ENCODE measurements at regions not wholly inside any gene's neighbourhood (a gene's known extent, or its start where the extent isn't known, plus 50 kb on each side); places are given as distances from the start of the nearest gene placed in this dataset.

DNA sequence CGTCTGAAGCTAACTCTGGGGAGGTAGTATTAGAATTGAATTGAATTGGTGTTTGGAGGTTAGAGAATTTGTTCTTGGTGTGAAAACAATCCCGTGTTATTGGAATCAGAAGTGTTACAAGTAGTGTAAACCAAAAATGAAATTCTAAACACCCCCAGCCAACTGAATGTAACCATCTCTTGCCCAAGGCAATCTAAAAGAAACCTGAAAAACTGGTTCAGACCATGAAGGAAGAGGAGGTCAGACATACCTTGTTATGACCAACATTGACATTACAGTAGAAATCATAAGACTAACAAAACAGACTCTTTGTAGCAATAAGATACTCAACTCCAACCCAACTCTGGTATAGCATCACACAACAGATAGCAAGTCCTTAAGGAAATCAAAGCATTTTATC is 159.0 kb downstream of the TUSC1 start:
- TF ChIP-seq GATA2 (IDR thresholded peaks at IDR 0.05; ENCODE audit: low read depth, low read length) (no peak), GATA3 (IDR thresholded peaks at IDR 0.05; ENCODE audit: low read depth, low read length) (no peak)

DNA sequence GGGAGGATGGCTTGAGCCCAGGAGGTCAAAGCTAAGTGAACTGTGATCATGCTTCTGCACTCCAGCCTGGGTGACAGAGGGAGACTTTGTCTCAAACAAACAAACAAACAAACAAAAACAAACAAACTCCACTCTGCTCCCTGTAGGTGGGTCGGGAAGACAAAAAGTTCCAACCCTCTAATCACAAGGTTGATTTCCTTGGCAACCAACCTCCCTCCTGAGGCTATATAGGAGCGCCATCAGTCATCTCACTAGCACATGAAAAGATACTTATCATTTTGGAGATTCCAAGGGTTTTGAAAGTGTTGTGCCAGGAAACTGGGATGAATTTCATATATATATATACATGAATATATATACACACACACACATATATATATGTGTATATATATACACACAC is 160.5 kb downstream of the TUSC1 start:
- no peak for TF ChIP-seq GATA3 (IDR thresholded peaks at IDR 0.05; ENCODE audit: low read depth, low read length)
- TF ChIP-seq GATA2 (IDR thresholded peaks at IDR 0.05; ENCODE audit: low read depth, low read length) = no peak

DNA sequence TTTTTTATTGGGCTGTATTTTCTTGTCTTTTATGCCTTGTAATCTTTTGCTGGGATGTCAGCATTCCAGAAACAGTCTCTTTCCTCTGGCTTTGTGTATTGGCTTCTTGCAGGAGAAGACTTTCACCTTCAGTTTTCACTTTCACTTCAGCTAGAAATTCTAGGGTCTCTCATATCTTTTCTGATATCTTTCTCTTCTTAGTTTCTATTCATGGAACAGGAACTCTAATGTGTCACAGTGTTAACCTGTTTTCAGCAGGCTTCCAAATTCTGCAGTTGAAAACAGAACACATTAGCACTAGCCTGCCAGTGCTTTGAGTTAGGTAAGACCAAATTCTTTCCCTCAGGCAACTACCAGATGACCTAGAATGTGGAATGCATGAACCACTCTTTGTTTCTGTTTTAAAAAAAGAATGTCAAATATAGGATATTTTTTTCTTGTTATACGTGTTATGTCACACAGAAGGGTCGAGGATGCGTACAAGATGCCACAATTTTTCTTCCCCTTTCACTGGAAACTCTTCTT is 164.7 kb downstream of the TUSC1 start:
- TF ChIP-seq GATA2 (IDR thresholded peaks at IDR 0.05; ENCODE audit: low read depth, low read length) (no peak), GATA3 (IDR thresholded peaks at IDR 0.05; ENCODE audit: low read depth, low read length) (no peak)

DNA sequence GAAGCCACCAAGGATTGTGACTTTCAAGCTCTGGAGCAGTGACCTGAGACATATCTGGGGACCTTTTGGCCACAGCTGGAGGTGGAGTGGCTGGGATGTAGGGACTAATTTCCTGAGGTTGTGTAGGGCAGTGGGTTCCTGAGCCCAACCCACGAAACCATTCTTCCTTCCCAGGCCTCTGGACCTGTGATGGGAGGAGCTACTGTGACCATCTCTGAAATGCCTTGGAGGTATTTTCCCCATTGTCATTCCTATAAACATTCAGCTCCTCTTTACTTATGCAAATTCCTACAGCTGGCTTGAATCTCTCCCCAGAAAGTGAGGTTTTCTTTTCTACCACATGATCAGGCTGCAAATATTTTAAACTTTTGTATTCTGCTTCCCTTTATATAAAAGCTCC is 172.6 kb downstream of the TUSC1 start:
- no peak for TF ChIP-seq GATA2 (IDR thresholded peaks at IDR 0.05; ENCODE audit: low read depth, low read length)
- no peak for TF ChIP-seq GATA3 (IDR thresholded peaks at IDR 0.05; ENCODE audit: low read depth, low read length)

DNA sequence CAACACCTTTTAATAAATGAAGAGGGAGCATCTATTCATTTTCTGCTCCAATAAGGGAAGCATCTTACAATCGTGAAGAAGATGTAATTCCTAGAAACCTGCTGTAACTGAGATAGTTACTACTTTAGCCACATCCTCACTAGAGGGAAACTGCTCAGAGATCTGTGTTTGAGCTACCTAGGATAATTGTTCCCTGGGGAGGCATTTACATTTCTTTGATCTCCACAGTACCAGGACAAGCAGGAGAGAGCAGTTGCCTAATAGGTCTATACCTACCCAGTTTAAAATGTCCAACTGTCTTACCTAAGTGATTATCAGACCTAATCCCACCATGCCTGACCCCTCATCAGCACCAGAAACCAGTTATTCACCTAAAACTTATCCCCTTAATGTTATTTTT is 196.9 kb downstream of the TUSC1 start:
- TF ChIP-seq GATA2 (IDR thresholded peaks at IDR 0.05; ENCODE audit: low read depth, low read length) (no peak), GATA3 (IDR thresholded peaks at IDR 0.05; ENCODE audit: low read depth, low read length) (no peak)

DNA sequence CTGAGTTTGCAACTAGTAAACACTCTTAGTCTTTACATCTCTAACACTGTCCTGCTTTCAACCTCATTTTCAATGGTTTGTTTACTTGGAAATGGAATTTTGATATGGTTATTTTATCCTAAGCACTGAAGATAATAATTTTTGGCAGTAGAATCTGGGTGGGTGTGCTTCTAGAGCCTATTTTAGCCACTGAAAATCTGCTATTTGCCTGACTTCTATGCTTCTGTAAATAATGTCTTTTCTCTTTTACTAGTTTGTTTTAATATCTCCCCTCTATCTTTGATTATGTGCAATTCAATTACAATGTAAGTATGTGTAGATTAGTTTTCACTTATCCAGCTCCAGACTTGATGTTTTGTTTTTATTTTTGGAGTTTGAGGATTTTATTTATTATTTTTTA is 197.5 kb downstream of the TUSC1 start:
- TF ChIP-seq GATA3 (IDR thresholded peaks at IDR 0.05; ENCODE audit: low read depth, low read length) (no peak), GATA2 (IDR thresholded peaks at IDR 0.05; ENCODE audit: low read depth, low read length) (no peak)

DNA sequence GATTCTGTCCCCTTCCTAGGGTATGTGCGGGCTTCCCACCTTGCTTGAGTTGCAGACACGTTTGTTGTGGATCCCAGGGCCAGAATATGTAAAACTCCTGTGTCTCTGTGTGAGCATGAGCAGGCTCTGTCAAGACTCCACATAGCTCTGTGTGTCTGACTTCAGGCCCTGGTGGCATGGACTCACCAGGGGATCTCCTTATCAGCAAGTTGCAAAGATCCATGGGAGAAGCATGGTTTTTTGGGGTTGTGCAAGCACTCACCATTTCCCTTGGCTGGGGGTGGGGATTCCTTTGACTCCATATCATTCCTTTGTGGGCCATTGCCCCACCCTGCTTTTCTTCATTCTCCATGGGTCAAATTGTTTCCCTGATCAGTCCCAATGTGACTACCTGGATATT is 205.6 kb downstream of the TUSC1 start:
- no peak for TF ChIP-seq GATA3 (IDR thresholded peaks at IDR 0.05; ENCODE audit: low read depth, low read length)
- no peak for TF ChIP-seq GATA2 (IDR thresholded peaks at IDR 0.05; ENCODE audit: low read depth, low read length)

DNA sequence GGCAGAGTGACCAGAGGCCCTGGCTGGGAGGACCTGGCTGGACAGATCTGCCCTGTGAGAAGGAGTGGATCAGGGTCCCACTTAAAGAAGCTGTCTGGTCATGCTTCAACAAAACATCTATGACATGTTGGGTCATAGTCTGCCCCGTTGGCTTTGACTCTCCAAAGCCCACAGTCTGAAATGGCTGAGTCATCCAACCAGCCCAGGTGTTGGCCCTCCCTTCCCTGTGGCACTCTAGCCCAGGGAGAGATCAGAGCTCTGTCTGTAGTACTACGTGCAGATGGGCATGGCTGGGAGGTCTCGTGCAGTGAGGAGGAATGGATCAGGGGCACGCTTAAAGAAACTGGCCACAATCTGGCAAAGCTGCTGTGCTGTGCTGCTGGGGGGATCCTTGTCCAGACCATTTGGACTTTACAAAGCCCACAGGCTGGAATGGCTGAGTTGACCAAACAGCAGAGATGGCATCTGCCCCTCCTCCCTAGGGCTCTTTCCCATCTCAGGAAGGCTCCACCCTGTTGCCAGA is 206.1 kb downstream of the TUSC1 start:
- TF ChIP-seq GATA2 (IDR thresholded peaks at IDR 0.05; ENCODE audit: low read depth, low read length) (no peak), GATA3 (IDR thresholded peaks at IDR 0.05; ENCODE audit: low read depth, low read length) (no peak)

DNA sequence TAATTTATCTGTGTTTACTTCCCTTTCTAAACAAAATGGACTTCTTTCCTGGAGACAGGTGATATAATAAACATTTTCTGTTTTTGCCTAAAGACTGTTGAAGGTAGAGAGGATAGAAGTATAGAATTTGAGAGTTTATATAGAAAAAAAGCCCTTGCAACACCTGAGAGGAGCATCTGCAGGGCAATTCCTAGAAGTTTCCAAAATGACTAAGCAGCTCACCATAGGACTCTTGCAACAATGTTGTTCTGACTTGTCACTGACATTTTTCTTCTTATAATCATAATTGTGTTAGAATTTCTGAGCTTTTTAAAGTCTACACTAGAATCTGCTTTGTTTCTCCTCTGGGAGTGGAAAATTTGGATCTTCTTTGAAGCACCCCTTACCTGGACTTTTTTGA is 216.8 kb downstream of the TUSC1 start:
- TF ChIP-seq GATA3 (IDR thresholded peaks at IDR 0.05; ENCODE audit: low read depth, low read length) = no peak
- TF ChIP-seq GATA2 (IDR thresholded peaks at IDR 0.05; ENCODE audit: low read depth, low read length) = no peak

DNA sequence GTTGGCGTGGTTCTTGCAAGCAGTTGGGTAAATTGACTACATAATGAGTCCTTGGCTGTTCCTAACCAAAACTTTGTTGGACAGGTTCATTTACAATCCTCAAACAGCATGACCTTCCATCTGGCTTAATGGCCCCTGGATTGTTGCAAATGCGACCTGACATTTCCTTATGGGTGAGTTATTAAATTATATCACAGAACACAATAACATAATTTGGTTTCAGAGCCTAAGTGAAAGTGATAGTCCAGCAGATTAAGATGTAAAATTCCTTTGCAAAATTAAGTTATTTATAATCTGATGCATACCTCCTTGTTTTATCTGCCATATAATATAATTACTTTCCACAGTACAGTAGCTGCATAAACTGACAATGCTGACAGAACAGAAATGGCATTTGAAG is 224.4 kb downstream of the TUSC1 start:
- TF ChIP-seq GATA3 (IDR thresholded peaks at IDR 0.05; ENCODE audit: low read depth, low read length) = 0 out of 2 replicates have a peak, but pooled peaks have one; percentile 34
- 0 out of 2 replicates have a peak, but pooled peaks have one; percentile 9 for TF ChIP-seq GATA2 (IDR thresholded peaks at IDR 0.05; ENCODE audit: low read depth, low read length)

DNA sequence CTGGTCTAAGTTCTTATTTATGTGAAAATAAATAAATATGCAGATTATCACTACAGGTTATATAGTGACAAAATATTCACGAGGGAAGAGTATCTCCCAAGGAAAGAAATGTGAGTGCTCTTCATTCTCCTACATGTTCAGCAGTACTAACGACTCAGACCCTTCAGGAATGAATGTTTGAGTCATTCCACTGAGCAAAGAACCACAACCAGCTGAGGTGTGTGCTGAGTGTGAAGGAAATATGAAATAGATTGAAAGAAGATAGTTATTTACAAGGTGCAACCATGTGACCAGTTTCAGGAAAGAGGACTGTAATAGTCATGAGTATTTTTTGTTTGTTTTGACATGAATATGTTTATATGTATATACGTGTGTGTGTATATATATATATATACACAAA is 228.7 kb downstream of the TUSC1 start:
- TF ChIP-seq GATA2 (IDR thresholded peaks at IDR 0.05; ENCODE audit: low read depth, low read length) = no peak
- TF ChIP-seq GATA3 (IDR thresholded peaks at IDR 0.05; ENCODE audit: low read depth, low read length) = no peak

DNA sequence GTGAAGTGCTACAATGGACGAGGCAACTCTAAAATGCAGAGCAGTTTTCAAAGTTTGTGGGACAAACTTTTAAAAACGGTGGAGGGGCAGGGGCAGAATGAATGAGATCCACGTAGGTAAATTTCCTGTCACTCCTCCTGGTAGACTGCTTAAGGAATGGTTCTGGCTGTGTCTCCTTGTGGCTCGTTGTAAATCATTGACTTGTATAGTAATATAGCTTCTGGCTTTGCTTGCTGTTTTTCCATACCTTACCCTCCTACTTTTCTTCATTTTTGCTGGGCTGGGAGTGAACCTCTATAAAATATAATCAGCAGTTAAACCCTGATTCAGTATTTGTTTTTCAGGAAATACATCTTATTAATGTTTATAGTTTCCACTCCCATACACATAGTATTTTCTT is 235.7 kb downstream of the TUSC1 start:
- TF ChIP-seq GATA3 (IDR thresholded peaks at IDR 0.05; ENCODE audit: low read depth, low read length) = no peak
- TF ChIP-seq GATA2 (IDR thresholded peaks at IDR 0.05; ENCODE audit: low read depth, low read length) = no peak

DNA sequence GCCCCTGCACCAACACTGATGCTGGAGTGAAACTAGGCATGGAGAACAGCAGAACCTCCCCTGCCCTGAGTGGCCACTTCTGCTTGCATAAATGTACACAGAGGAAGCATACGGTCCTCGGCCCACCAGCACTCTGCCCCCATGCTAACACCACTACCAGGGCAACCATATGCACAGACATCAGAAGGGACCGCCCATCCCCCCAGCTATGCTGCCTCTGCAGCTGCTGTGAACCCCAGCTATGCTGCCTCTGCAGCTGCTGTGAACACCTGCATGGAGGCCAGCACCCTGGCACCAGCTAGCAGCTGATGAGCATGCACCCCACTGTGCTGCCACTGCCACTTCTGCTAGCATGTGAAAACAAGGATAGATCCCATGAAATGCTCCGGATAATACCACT is 250.3 kb downstream of the TUSC1 start:
- TF ChIP-seq GATA3 (IDR thresholded peaks at IDR 0.05; ENCODE audit: low read depth, low read length) (no peak), GATA2 (IDR thresholded peaks at IDR 0.05; ENCODE audit: low read depth, low read length) (no peak)

DNA sequence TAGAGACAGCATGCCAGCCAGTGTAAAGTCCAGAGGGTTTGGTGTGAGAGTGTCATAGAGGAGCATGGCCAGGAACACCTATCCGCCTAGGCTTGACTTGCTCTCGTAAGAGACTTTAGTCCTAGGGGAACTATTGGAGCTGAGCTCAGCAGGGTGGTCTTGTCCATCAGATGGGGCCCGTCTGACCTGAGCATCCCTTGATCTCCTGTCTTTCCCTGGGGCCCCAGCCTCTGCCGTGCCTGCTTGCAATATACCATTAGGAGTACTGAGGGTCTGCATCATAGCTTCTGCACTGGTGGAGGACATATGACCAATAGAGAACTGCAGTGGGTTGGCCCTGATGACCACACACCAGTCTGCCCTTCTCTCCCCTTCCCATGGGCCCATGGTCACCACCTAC is 251.0 kb downstream of the TUSC1 start:
- TF ChIP-seq GATA2 (IDR thresholded peaks at IDR 0.05; ENCODE audit: low read depth, low read length) (no peak), GATA3 (IDR thresholded peaks at IDR 0.05; ENCODE audit: low read depth, low read length) (no peak)

DNA sequence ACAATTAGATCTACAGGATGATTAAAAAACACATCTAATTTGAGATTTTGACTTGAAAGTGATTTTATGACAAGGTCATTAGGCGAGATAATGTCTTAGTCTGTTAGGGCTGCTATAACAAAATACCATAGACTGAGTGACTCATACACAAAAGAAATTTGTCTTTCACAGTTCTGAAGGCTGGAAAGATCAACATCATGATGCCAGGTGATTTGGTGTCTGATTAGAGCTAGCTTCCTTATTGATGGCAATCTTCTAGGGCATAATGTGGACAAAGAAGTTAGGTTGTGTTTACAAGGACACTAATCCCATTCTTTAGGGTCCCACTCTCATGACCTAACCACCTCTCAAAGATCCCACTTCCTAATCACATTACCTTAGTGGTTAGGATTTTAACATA is 256.7 kb downstream of the TUSC1 start:
- TF ChIP-seq GATA3 (IDR thresholded peaks at IDR 0.05; ENCODE audit: low read depth, low read length) (no peak), GATA2 (IDR thresholded peaks at IDR 0.05; ENCODE audit: low read depth, low read length) (no peak)

DNA sequence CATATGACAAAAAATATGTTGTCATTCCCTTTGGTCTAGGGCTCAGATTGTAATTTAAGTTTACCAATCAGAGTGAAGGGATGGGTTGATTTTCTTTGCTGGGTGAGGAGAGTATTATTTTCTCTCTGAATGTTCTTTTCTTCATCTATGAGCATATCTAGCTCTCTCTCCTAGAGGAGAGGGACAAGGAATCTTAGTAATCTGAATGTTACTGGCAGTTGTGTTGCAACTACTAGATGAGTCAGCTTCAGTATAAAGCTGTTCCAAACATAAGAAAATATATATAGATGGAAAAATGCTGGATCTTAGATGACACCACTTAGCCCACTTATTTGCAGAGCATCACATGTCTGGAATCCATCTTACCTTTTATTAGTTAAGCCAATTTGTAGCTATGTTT is 259.3 kb downstream of the TUSC1 start:
- TF ChIP-seq GATA3 (IDR thresholded peaks at IDR 0.05; ENCODE audit: low read depth, low read length) (no peak), GATA2 (IDR thresholded peaks at IDR 0.05; ENCODE audit: low read depth, low read length) (no peak)

All from SH-SY5Y (cell line).